ENCODE measurements at regions not wholly inside any gene's neighbourhood (a gene's known extent, or its start where the extent isn't known, plus 50 kb on each side); places are given as distances from the start of the nearest gene placed in this dataset.

- DNase-seq = no peak
Observed at GRCh38 chr4:176902710-176903323, 110.1 kb upstream of the VEGFC start.

- no peak for DNase-seq
Observed at GRCh38 chr4:176906709-176907108, 114.0 kb upstream of the VEGFC start.

GRCh38 chr4:176910646-176911045 lies 117.9 kb upstream of the VEGFC start:
- no peak for DNase-seq

GRCh38 chr4:176919631-176920030 lies 126.9 kb upstream of the VEGFC start:
- no peak for DNase-seq

- no peak for DNase-seq
Observed at GRCh38 chr4:176920694-176921093, 128.0 kb upstream of the VEGFC start.

GRCh38 chr4:176921256-176921655 lies 128.5 kb upstream of the VEGFC start:
- DNase-seq = no peak

GRCh38 chr4:176924238-176924637 lies 131.5 kb upstream of the VEGFC start:
- no peak for DNase-seq

GRCh38 chr4:176925962-176926361 lies 133.2 kb upstream of the VEGFC start:
- DNase-seq = no peak

GRCh38 chr4:176927117-176927516 lies 134.4 kb upstream of the VEGFC start:
- DNase-seq = no peak

GRCh38 chr4:176927664-176928063 lies 134.9 kb upstream of the VEGFC start:
- DNase-seq = no peak

GRCh38 chr4:176939445-176939844 lies 146.7 kb upstream of the VEGFC start:
- DNase-seq = no peak

- DNase-seq = no peak
Observed at GRCh38 chr4:176945334-176945733, 152.6 kb upstream of the VEGFC start.

GRCh38 chr4:176949029-176949428 lies 156.3 kb upstream of the VEGFC start:
- DNase-seq = no peak

GRCh38 chr4:176953021-176953420 lies 160.3 kb upstream of the VEGFC start:
- no peak for DNase-seq

- DNase-seq = no peak
Observed at GRCh38 chr4:176957353-176958118, 164.8 kb upstream of the VEGFC start.

- DNase-seq = no peak
Observed at GRCh38 chr4:176959980-176960379, 167.3 kb upstream of the VEGFC start.

- DNase-seq = no peak
Observed at GRCh38 chr4:176963121-176963520, 170.4 kb upstream of the VEGFC start.

GRCh38 chr4:176964116-176964691 lies 171.5 kb upstream of the VEGFC start:
- no peak for DNase-seq

GRCh38 chr4:176967586-176967985 lies 174.9 kb upstream of the VEGFC start:
- DNase-seq = no peak

- no peak for DNase-seq
Observed at GRCh38 chr4:176968094-176968493, 175.4 kb upstream of the VEGFC start.

GRCh38 chr4:176969011-176969410 lies 176.3 kb upstream of the VEGFC start:
- DNase-seq = no peak

GRCh38 chr4:176970853-176971252 lies 178.1 kb upstream of the VEGFC start:
- no peak for DNase-seq

- DNase-seq = no peak
Observed at GRCh38 chr4:176971576-176972115, 178.9 kb upstream of the VEGFC start.

GRCh38 chr4:176979416-176979815 lies 186.7 kb upstream of the VEGFC start:
- no peak for DNase-seq

Measured in NCI-H2171 treated with DMSO at 0.1 percent for 48 hours (cell line).